CD4-positive, alpha-beta T cell treated with Interleukin-6 for 4 hours (primary cell): ENCODE measurements at regions not wholly inside any gene's neighbourhood (a gene's known extent, or its start where the extent isn't known, plus 50 kb on each side); places are given as distances from the start of the nearest gene placed in this dataset.
"Not testable (repeated sequence)": the region's sequence is repeated elsewhere in the genome, so short reads cannot be mapped to it uniquely, and the experiment has no call there.

Source experiments
- DNase-seq: peaks from one replicate; pipeline ENCODE4 v3.0.0-alpha.2; 2020; ENCODE audit warnings: mixed read lengths

GRCh38 chr5:126046846-126047571, 376.2 kb upstream of the GRAMD2B start:
- no peak for DNase-seq

GRCh38 chr5:126052120-126052519, 371.1 kb upstream of the GRAMD2B start:
- no peak for DNase-seq

GRCh38 chr5:126052791-126053190, 370.4 kb upstream of the GRAMD2B start:
- no peak for DNase-seq

- no peak for DNase-seq
These were observed 369.6 kb upstream of the GRAMD2B start for GRCh38 chr5:126053630-126054029.

GRCh38 chr5:126054577-126055347, 368.4 kb upstream of the GRAMD2B start:
- no peak for DNase-seq

GRCh38 chr5:126055348-126055729, 367.9 kb upstream of the GRAMD2B start:
- no peak for DNase-seq

GRCh38 chr5:126056352-126056751, 366.9 kb upstream of the GRAMD2B start:
- DNase-seq: no peak

GRCh38 chr5:126056851-126057622, 366.2 kb upstream of the GRAMD2B start:
- DNase-seq: no peak

GRCh38 chr5:126058392-126058791, 364.8 kb upstream of the GRAMD2B start:
- DNase-seq: not testable (repeated sequence)

GRCh38 chr5:126062398-126063221, 360.6 kb upstream of the GRAMD2B start:
- DNase-seq: no peak

GRCh38 chr5:126065061-126065460, 358.1 kb upstream of the GRAMD2B start:
- DNase-seq: no peak

- DNase-seq: no peak
These were observed 356.4 kb upstream of the GRAMD2B start for GRCh38 chr5:126066836-126067235.

- no peak for DNase-seq
These were observed 355.8 kb upstream of the GRAMD2B start for GRCh38 chr5:126067404-126067803.

GRCh38 chr5:126069329-126069728, 353.9 kb upstream of the GRAMD2B start:
- no peak for DNase-seq

- no peak for DNase-seq
These were observed 352.7 kb upstream of the GRAMD2B start for GRCh38 chr5:126070481-126070880.

- no peak for DNase-seq
These were observed 348.7 kb upstream of the GRAMD2B start for GRCh38 chr5:126074538-126074937.

GRCh38 chr5:126079266-126079665, 343.9 kb upstream of the GRAMD2B start:
- DNase-seq: no peak

GRCh38 chr5:126081209-126081608, 342.0 kb upstream of the GRAMD2B start:
- no peak for DNase-seq

- DNase-seq: no peak
These were observed 330.2 kb upstream of the GRAMD2B start for GRCh38 chr5:126093041-126093440.

GRCh38 chr5:126093718-126094117, 329.5 kb upstream of the GRAMD2B start:
- DNase-seq: no peak

GRCh38 chr5:126094991-126095390, 328.2 kb upstream of the GRAMD2B start:
- DNase-seq: no peak

- no peak for DNase-seq
These were observed 326.7 kb upstream of the GRAMD2B start for GRCh38 chr5:126096442-126097006.
